ENCODE measurements at regions not wholly inside any gene's neighbourhood (a gene's known extent, or its start where the extent isn't known, plus 50 kb on each side); places are given as distances from the start of the nearest gene placed in this dataset.

DNA sequence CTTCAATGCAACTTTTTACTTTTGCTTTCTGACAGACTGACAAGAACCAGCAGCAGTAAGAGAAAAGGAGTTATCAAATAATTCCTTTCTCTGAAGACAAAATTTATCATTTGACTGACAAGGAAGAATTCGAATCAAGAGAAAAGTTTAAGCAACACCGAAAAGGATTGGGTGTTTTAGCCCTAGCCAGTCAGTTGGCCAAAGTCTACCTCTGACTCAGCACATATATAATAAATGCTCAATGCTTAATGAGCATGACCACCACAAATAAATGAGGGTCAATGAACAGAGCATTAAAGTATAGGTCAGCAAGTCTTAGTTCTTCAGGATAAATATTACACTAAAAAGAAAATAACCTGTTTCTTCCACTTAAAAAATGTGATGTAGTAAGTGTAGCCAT lies 1603.5 kb upstream of the C9orf72 start:
- no peak for TF ChIP-seq PCBP2 (optimal IDR thresholded peaks at IDR 0.05; ENCODE audit: low read depth, low read length, poor library complexity, severe bottlenecking)
- TF ChIP-seq ZZZ3 (CRISPR knock-in tag; IDR thresholded peaks at IDR 0.05; ENCODE audit: borderline replicate concordance), result no peak
- TF ChIP-seq, protein P1, sequence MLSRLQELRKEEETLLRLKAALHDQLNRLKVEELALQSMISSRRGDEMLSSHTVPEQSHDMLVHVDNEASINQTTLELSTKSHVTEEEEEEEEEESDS (CRISPR knock-in tag; IDR thresholded peaks at IDR 0.05; ENCODE audit: borderline replicate concordance), result no peak
- no peak for TF ChIP-seq RNF2 (conservative IDR thresholded peaks at IDR 0.05; ENCODE audit: low read depth)
- no peak for TF ChIP-seq ZFP36 (IDR thresholded peaks at IDR 0.05; ENCODE audit: borderline replicate concordance, low read depth, low read length, partially characterized antibody)
- TF ChIP-seq, protein P2, sequence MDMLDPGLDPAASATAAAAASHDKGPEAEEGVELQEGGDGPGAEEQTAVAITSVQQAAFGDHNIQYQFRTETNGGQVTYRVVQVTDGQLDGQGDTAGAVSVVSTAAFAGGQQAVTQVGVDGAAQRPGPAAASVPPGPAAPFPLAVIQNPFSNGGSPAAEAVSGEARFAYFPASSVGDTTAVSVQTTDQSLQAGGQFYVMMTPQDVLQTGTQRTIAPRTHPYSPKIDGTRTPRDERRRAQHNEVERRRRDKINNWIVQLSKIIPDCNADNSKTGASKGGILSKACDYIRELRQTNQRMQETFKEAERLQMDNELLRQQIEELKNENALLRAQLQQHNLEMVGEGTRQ (IDR thresholded peaks at IDR 0.05; ENCODE audit: low read depth, low read length), result no peak
- TF ChIP-seq, protein P2 (CRISPR knock-in tag; IDR thresholded peaks at IDR 0.05; ENCODE audit: borderline replicate concordance), result no peak
- no peak for TF ChIP-seq ZNF776 (CRISPR knock-in tag; IDR thresholded peaks at IDR 0.05)
- TF ChIP-seq KDM5A (IDR thresholded peaks at IDR 0.05; ENCODE audit: borderline replicate concordance, low read length), result no peak
- TF ChIP-seq SATB2 (CRISPR knock-in tag; IDR thresholded peaks at IDR 0.05), result no peak
- TF ChIP-seq, protein P3, sequence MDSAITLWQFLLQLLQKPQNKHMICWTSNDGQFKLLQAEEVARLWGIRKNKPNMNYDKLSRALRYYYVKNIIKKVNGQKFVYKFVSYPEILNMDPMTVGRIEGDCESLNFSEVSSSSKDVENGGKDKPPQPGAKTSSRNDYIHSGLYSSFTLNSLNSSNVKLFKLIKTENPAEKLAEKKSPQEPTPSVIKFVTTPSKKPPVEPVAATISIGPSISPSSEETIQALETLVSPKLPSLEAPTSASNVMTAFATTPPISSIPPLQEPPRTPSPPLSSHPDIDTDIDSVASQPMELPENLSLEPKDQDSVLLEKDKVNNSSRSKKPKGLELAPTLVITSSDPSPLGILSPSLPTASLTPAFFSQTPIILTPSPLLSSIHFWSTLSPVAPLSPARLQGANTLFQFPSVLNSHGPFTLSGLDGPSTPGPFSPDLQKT (CRISPR knock-in tag; IDR thresholded peaks at IDR 0.05; ENCODE audit: borderline replicate concordance), result no peak
- TF ChIP-seq MTA3 (CRISPR knock-in tag; IDR thresholded peaks at IDR 0.05), result no peak
- no peak for TF ChIP-seq NR2C2 (CRISPR knock-in tag; IDR thresholded peaks at IDR 0.05; ENCODE audit: borderline replicate concordance)
- no peak for TF ChIP-seq KDM1A (CRISPR knock-in tag; IDR thresholded peaks at IDR 0.05)
